HG03571 (cell line): ENCODE measurements at regions not wholly inside any gene's neighbourhood (a gene's known extent, or its start where the extent isn't known, plus 50 kb on each side); places are given as distances from the start of the nearest gene placed in this dataset.

Experiments used
- ATAC-seq: cut with Tn5 transposase; IDR thresholded peaks from one replicate; pipeline ENCODE4 v1.9.1; 2021; ENCODE audit not compliant: unreplicated experiment

- ATAC-seq, result no peak
Observed at GRCh38 chr13:59464926-59465325, 698.8 kb downstream of the DIAPH3 start.

GRCh38 chr13:59468396-59468795 lies 695.3 kb downstream of the DIAPH3 start:
- no peak for ATAC-seq

- no peak for ATAC-seq
Observed at GRCh38 chr13:59471106-59471505, 692.6 kb downstream of the DIAPH3 start.

- ATAC-seq, result no peak
Observed at GRCh38 chr13:59472134-59472533, 691.6 kb downstream of the DIAPH3 start.

GRCh38 chr13:59474696-59475095 lies 689.0 kb downstream of the DIAPH3 start:
- ATAC-seq, result no peak

- ATAC-seq, result no peak
Observed at GRCh38 chr13:59475911-59476310, 687.8 kb downstream of the DIAPH3 start.

GRCh38 chr13:59476366-59476765 lies 687.4 kb downstream of the DIAPH3 start:
- no peak for ATAC-seq

GRCh38 chr13:59477011-59477410 lies 686.7 kb downstream of the DIAPH3 start:
- ATAC-seq, result no peak

- ATAC-seq, result no peak
Observed at GRCh38 chr13:59478908-59479307, 684.8 kb downstream of the DIAPH3 start.

GRCh38 chr13:59479629-59480028 lies 684.1 kb downstream of the DIAPH3 start:
- no peak for ATAC-seq

- no peak for ATAC-seq
Observed at GRCh38 chr13:59480396-59481259, 683.1 kb downstream of the DIAPH3 start.

GRCh38 chr13:59483501-59484145 lies 680.1 kb downstream of the DIAPH3 start:
- no peak for ATAC-seq

GRCh38 chr13:59487883-59488282 lies 675.8 kb downstream of the DIAPH3 start:
- ATAC-seq, result no peak

- no peak for ATAC-seq
Observed at GRCh38 chr13:59488436-59488835, 675.3 kb downstream of the DIAPH3 start.

- ATAC-seq, result no peak
Observed at GRCh38 chr13:59490651-59491050, 673.1 kb downstream of the DIAPH3 start.

- ATAC-seq, result no peak
Observed at GRCh38 chr13:59492030-59492636, 671.6 kb downstream of the DIAPH3 start.

GRCh38 chr13:59493436-59493965 lies 670.2 kb downstream of the DIAPH3 start:
- no peak for ATAC-seq

GRCh38 chr13:59494151-59494550 lies 669.6 kb downstream of the DIAPH3 start:
- no peak for ATAC-seq

- no peak for ATAC-seq
Observed at GRCh38 chr13:59494560-59494970, 669.2 kb downstream of the DIAPH3 start.

- no peak for ATAC-seq
Observed at GRCh38 chr13:59495299-59495698, 668.4 kb downstream of the DIAPH3 start.

- no peak for ATAC-seq
Observed at GRCh38 chr13:59495936-59496512, 667.7 kb downstream of the DIAPH3 start.
